Liver (tissue), 2 donors: ENCODE measurements at regions not wholly inside any gene's neighbourhood (a gene's known extent, or its start where the extent isn't known, plus 50 kb on each side); places are given as distances from the start of the nearest gene placed in this dataset.
"Not testable (repeated sequence)": the region's sequence is repeated elsewhere in the genome, so short reads cannot be mapped to it uniquely, and the experiment has no call there.

Experiments
- ATF3 ChIP-seq: IDR thresholded peaks from 2 replicates; pipeline ENCODE4 v1.6.1; 2016; ENCODE audit warnings: antibody characterized with exemption
- TAF1 ChIP-seq: conservative IDR thresholded peaks from 2 replicates; pipeline ENCODE4 v1.6.1; 2016; ENCODE audit warnings: antibody characterized with exemption, mild to moderate bottlenecking
- TF ChIP-seq, protein P1 (sequence below): IDR thresholded peaks from 2 replicates; pipeline ENCODE4 v1.6.1; 2016; ENCODE audit warnings: antibody characterized with exemption, mild to moderate bottlenecking
- donor health status: healthy.

DNA sequence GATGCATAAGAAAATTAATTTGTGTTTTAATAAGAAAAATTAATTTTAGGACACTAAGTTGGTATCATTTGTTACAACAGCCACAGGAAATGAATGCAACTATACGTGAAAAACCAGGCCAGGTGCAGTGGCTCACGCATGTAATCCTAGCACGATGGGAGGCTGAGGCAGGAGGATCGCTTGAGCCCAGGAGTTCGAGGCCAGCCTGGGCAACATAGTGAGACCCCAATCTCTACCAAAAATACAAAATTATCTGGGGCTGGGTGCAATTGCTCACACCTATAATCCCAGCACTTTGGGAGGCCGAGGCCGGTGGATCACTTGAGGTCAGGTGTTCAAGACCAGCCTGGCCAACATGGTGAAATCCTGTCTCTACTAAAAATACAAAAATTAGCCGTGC lies 132.2 kb upstream of the CIBAR2 start:
- TF ChIP-seq TAF1, ATF3: not testable (repeated sequence)
- TF ChIP-seq, protein P1, sequence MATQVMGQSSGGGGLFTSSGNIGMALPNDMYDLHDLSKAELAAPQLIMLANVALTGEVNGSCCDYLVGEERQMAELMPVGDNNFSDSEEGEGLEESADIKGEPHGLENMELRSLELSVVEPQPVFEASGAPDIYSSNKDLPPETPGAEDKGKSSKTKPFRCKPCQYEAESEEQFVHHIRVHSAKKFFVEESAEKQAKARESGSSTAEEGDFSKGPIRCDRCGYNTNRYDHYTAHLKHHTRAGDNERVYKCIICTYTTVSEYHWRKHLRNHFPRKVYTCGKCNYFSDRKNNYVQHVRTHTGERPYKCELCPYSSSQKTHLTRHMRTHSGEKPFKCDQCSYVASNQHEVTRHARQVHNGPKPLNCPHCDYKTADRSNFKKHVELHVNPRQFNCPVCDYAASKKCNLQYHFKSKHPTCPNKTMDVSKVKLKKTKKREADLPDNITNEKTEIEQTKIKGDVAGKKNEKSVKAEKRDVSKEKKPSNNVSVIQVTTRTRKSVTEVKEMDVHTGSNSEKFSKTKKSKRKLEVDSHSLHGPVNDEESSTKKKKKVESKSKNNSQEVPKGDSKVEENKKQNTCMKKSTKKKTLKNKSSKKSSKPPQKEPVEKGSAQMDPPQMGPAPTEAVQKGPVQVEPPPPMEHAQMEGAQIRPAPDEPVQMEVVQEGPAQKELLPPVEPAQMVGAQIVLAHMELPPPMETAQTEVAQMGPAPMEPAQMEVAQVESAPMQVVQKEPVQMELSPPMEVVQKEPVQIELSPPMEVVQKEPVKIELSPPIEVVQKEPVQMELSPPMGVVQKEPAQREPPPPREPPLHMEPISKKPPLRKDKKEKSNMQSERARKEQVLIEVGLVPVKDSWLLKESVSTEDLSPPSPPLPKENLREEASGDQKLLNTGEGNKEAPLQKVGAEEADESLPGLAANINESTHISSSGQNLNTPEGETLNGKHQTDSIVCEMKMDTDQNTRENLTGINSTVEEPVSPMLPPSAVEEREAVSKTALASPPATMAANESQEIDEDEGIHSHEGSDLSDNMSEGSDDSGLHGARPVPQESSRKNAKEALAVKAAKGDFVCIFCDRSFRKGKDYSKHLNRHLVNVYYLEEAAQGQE, result not testable (repeated sequence)
